ENCODE measurements at regions not wholly inside any gene's neighbourhood (a gene's known extent, or its start where the extent isn't known, plus 50 kb on each side); places are given as distances from the start of the nearest gene placed in this dataset.
"Not testable (repeated sequence)": the region's sequence is repeated elsewhere in the genome, so short reads cannot be mapped to it uniquely, and the experiment has no call there.

DNA sequence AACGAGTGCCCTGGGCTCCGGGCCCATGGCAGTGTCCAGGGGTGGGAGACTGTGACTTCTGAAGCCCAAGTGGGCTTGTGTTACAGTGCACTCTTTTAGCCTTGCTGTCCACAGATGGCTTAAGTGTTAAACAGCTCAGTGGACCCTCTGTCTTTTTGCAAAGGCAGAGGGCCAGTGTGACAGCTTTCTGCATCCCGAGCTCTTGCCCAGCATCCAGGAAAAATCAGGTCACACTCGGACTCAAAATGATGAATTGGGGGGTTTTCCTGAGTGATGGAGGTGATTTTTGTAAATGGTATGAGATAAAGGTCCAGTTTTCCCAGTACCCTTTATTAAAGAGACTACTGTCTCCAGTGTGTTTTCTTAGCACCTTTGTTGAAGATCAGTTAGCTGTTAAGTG lies 321.3 kb upstream of the GRAMD2B start:
- no peak for DNase-seq (ENCODE audit: low spot score)

DNA sequence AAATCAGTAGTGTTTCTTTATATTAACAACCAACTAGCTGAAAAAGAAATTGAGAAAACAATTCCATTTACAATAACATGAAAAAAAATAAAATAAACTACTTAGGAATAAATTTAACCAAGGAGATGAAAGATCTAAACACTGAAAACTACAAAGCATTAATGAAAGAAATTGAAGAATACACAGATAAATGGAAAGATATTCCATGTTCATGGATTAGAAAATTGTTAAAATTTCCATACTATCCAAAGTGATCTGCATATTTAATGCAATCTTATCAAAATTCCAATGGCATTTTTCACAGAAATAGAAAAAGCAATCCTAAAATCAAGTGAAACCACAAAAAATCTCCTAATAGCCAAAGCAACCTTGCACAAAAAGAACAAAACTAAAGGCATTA lies 320.2 kb upstream of the GRAMD2B start:
- no peak for DNase-seq (ENCODE audit: low spot score)

- no peak for DNase-seq (ENCODE audit: low spot score)
Observed at GRCh38 chr5:126103868-126104267, 319.3 kb upstream of the GRAMD2B start.

- DNase-seq (ENCODE audit: low spot score) = no peak
Observed at GRCh38 chr5:126104341-126104740, 318.9 kb upstream of the GRAMD2B start.

GRCh38 chr5:126104951-126105350 lies 318.3 kb upstream of the GRAMD2B start:
- DNase-seq (ENCODE audit: low spot score) = no peak

DNA sequence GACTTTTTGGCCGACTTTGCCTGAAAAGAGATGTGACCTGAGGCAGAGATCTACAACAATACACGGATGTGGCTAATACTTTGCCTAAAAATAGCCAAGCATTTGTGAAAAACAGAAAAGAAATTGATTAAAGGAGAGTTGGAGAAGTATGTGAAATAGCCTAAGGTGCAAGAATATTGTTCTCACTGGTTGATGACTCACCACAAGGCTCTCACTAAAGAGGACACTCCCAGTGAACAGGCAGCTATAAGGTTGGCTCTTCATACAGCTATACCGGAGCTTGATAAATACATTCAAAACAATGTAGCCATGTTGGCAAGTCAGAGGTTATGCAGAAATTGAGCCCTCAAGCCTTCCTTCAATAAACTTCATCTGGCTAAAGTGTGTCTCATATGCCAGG lies 317.2 kb upstream of the GRAMD2B start:
- peak; percentile 12 for DNase-seq (ENCODE audit: low spot score)

DNA sequence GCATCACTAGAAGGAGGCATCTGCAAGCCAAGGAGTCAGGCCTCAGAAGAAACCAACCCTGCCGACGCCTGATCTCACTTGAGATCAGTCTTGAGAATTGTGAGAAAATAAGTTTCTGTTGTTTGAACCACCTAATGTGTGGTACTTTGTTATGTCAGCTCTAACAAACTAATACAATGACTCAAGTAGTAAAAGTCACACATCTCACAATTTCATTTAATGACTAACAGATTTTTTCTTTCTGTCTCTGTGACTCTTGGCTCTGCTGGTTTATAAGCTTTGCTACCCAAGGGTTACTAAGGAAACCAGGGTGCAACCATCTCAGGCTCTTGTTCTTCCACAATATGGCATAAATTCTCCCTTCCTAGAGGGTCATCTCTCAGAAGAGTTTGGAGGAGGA lies 315.8 kb upstream of the GRAMD2B start:
- no peak for DNase-seq (ENCODE audit: low spot score)

GRCh38 chr5:126108470-126108869 lies 314.7 kb upstream of the GRAMD2B start:
- DNase-seq (ENCODE audit: low spot score) = no peak

DNA sequence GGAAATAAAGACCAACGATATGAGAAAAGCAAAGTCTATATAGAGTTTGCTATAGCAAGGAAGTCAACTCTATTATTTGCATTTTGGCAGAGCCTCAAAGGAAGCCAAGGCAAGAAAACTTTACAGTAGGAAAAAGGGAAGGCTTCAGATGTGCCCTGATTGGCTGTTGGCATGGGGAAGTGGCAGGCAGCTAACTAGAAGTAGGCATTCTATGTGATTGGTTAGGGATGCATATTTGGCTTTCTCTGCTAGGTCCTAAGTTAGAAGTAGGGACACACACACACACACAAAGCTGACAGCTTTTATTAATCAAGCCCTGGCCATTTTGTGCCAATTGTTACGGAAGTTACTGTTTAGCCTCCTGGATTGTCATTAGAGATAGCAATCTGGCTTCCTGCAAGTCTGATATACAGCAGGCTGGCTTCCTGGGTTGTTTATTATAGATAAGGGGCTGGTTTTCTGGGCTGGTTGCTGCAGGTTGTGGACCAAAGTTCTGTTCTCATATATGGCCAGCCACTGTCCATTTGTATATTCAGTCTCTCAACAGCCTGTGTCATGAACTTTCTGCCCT lies 308.1 kb upstream of the GRAMD2B start:
- no peak for DNase-seq (ENCODE audit: low spot score)

- DNase-seq (ENCODE audit: low spot score) = no peak
Observed at GRCh38 chr5:126117044-126117443, 306.2 kb upstream of the GRAMD2B start.

DNA sequence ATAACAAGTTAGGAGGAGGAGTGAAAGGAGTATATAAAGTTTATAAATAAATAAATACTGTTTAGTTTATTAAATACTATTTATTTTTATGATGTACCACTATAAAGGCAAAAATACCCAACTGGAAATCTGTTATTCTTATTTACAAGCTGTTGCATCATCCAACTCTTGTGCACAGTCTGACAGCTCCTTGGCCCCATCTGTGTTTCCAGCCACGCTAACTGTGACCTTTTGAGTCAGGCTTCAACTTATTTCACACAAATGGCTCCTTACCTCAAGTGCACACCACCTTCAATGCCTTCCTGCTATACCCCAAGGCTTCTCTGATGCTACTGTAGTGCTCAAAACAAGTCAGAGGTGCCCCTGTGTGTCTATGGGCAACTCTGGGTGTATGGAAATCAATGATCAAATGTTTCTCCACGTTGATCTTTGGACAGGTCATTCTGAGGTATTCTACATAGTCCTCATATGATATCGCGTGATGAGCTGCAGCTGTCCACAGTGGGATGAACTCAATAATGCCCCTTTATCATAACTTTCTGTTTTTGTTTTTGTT lies 303.2 kb upstream of the GRAMD2B start:
- no peak for DNase-seq (ENCODE audit: low spot score)

GRCh38 chr5:126120939-126121338 lies 302.3 kb upstream of the GRAMD2B start:
- DNase-seq (ENCODE audit: low spot score) = no peak

DNA sequence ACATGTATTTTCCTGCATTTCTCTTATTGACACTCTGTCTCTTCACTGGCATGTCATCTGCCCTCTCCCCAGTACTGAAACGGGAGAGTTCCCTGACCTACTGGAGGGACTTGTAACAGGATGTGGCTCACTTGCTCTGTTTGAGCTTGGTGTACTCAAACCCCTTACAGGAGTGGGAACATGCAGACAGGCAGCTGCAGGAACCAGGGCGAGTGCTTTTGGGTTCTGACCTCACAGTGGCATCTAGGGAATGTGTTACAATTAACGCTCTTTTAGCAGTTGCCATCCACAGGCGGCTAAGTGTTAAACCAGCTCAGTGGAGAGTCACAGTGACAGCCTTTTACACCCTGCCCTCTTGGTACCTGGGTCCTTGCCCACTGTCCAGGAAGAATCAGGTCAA lies 300.3 kb upstream of the GRAMD2B start:
- DNase-seq (ENCODE audit: low spot score) = no peak

DNA sequence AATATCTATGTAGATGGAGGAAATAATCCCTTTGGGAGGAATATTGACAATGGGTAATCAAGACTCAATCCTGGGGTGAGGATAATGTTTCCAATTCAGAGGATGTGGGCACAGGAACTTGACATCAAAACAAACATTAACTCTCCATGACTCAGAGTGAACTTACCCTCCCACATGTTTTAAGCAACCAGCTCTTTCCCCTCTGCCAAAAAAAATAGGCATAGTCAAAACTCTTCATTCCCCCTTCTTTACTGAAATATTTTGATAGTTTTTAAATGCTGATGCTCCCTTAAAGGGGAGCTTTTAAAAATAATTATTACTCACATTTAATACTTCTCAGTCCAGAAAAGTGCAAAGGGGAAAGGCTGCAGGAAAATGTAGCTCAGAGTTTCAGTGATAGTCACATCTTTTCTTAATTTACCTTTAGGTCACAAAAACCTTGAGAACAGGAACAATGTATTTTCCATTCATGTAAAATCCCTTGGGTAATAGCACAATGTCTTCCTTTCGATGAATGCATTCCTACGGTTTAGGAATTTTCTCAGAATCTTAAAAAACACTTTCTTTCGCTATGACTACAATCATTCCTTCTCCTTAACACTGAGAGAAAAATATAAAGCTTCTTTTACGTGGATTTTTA lies 298.4 kb upstream of the GRAMD2B start:
- DNase-seq (ENCODE audit: low spot score) = peak; percentile 49

GRCh38 chr5:126125407-126125806 lies 297.8 kb upstream of the GRAMD2B start:
- DNase-seq (ENCODE audit: low spot score) = no peak

GRCh38 chr5:126126574-126126973 lies 296.6 kb upstream of the GRAMD2B start:
- no peak for DNase-seq (ENCODE audit: low spot score)

- not testable (repeated sequence) for DNase-seq (ENCODE audit: low spot score)
Observed at GRCh38 chr5:126127371-126127770, 295.8 kb upstream of the GRAMD2B start.

DNA sequence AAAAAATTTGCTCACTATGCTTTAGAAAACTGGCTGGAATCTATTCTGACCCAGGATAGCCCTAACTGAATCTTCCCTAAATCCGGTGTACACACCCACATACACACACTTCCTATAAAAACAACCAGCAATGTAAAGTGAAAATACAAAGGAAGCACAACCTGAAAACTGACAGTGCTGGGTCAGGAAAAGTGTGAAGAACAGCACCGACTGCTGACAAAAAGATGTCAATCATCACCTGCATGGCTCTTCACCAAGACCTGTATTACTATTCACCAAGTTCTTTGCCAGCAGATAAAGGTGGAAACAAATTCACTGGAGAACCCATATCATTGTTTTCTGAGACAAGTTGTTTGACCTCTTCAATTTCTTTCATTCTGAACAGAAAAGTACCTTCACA lies 293.8 kb upstream of the GRAMD2B start:
- DNase-seq (ENCODE audit: low spot score) = no peak

DNA sequence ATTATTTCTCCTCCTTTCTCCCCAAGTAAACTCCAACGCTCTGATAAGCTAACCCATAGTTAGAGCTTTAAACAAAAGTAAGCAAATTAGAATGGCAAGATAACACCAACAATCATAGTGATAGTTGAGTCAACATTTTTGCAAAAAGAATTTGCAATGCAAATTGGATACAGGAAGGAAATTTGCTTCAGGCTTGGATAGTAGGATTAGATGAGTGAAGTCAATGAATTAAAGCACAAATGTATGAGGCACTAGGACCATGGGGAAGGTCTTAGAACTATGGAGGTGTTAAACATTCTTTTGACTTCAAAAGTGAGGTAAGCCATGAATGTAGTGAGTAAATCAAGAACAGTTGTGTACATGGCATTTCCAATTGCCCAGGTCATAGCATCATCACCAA lies 289.8 kb upstream of the GRAMD2B start:
- DNase-seq (ENCODE audit: low spot score) = no peak

GRCh38 chr5:126137891-126138280 lies 285.3 kb upstream of the GRAMD2B start:
- peak; percentile 10 for DNase-seq (ENCODE audit: low spot score)

DNA sequence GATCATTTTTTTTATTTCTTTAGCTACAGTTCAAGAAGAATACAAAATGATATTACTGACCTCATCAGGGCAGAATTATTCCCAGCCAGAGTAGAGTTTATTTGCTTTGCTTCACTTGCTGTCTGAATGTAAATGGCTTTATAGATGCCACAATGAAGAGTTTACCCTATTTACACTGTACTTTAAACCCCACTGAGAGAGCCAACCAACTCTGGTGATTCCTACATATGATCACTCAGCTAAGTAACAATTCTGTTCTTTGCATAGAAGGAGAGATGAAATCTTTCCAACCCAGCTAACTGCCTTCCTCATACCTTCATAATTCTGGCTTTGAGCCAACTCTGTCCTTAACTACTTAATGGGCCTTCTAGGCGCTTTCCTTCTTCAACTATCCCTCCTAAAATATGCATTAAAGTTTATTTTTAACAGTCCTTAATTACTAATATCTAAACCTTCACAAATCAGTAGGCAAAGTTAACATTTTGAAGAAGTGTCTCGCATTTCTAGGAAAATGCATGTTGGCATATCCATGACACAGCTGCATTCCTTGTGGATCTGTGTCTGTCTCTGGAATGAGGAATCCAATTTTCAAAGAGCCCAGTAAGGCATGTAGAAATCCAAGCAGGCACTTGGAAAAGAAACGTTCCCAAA lies 284.8 kb upstream of the GRAMD2B start:
- peak; percentile 45 for DNase-seq (ENCODE audit: low spot score)

DNA sequence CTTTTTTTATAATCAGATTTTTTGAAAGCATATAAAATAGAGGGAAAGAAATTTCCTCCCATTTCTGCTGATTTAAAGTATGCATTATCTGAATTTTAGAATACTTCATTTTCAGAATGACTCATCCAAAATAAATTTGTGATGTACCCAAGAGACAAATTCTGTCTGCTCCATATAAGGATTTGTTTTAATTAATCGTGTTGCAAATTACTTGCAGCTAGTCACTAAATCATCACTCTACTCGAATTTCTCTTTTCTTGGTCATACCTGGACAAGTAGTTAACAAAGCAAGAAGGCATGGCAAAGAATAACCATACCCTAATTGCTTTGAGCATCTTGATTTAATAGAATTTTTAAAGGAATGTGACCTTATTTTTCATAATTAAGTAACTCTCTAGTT lies 284.1 kb upstream of the GRAMD2B start:
- DNase-seq (ENCODE audit: low spot score) = no peak

- peak; percentile 16 for DNase-seq (ENCODE audit: low spot score)
Observed at GRCh38 chr5:126139773-126140172, 283.4 kb upstream of the GRAMD2B start.
